Lower leg skin (tissue), 3 donors: ENCODE measurements at regions not wholly inside any gene's neighbourhood (a gene's known extent, or its start where the extent isn't known, plus 50 kb on each side); places are given as distances from the start of the nearest gene placed in this dataset.

Experiments used
- POLR2A ChIP-seq, 2 donors: fragments of 450-650 bp; IDR thresholded peaks; one replicate each; pipeline ENCODE4 v1.6.1; 2016 to 2017; ENCODE audit warnings: antibody characterized with exemption in 2 of 2, mild to moderate bottlenecking in 1 of 2, moderate library complexity in 1 of 2
- TF ChIP-seq, protein P1 (sequence below), 3 donors: fragments of 450-650 bp; IDR thresholded peaks; one replicate each; pipeline ENCODE4 v1.5.1; 2016; ENCODE audit warnings: antibody characterized with exemption in 3 of 3, mild to moderate bottlenecking in 3 of 3, moderate library complexity in 2 of 3

DNA sequence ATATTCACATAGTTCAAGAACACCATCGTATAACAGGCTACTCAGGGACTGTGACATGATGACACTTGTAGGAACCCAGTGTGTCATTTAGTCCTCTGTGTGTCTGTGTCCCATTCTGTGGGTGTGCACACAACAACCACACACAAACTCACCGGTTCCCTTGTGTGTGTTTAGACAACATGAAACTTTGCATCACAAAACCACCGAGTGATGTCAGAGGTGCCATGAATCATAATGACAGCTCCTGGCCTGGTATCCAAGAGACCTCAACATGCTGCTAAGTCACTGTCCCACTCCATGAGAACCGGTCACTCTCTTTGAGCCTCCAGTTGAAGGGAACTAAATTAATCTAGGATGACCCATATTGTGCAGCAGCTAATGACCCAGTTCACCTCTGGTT, 421.3 kb downstream of the PREX1 start:
- TF ChIP-seq, protein P1, sequence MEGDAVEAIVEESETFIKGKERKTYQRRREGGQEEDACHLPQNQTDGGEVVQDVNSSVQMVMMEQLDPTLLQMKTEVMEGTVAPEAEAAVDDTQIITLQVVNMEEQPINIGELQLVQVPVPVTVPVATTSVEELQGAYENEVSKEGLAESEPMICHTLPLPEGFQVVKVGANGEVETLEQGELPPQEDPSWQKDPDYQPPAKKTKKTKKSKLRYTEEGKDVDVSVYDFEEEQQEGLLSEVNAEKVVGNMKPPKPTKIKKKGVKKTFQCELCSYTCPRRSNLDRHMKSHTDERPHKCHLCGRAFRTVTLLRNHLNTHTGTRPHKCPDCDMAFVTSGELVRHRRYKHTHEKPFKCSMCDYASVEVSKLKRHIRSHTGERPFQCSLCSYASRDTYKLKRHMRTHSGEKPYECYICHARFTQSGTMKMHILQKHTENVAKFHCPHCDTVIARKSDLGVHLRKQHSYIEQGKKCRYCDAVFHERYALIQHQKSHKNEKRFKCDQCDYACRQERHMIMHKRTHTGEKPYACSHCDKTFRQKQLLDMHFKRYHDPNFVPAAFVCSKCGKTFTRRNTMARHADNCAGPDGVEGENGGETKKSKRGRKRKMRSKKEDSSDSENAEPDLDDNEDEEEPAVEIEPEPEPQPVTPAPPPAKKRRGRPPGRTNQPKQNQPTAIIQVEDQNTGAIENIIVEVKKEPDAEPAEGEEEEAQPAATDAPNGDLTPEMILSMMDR (IDR thresholded peaks at IDR 0.05), result no peak
- TF ChIP-seq POLR2A (IDR thresholded peaks at IDR 0.05), result no peak
